Large intestine (tissue), 3 donors: ENCODE measurements at regions not wholly inside any gene's neighbourhood (a gene's known extent, or its start where the extent isn't known, plus 50 kb on each side); places are given as distances from the start of the nearest gene placed in this dataset.

ENCODE experiments used
- DNase-seq, 2 donors: peaks; one replicate each; pipeline versions ENCODE4 v3.0.0 to v3.0.0-alpha.2; 2013
- H3K27ac ChIP-seq: one replicate; pipeline ENCODE4 v1.5.1; 2013; ENCODE audit warnings: low read length
- H3K27me3 ChIP-seq: 2 replicates; pipeline ENCODE4 v1.6.1; 2013; ENCODE audit warnings: low read length; ENCODE audit not compliant: control insufficient read depth, insufficient read depth
- H3K36me3 ChIP-seq: 2 replicates; pipeline ENCODE4 v1.6.1; 2013; ENCODE audit warnings: low read length; ENCODE audit not compliant: control insufficient read depth, insufficient read depth
- H3K4me1 ChIP-seq: one replicate; pipeline ENCODE4 v1.6.1; 2013; ENCODE audit warnings: low read length; ENCODE audit not compliant: control insufficient read depth, insufficient read depth
- H3K4me3 ChIP-seq: one replicate; pipeline ENCODE4 v1.5.1; 2013; ENCODE audit warnings: low read length
- H3K9me3 ChIP-seq: one replicate; pipeline ENCODE4 v1.6.1; 2013; ENCODE audit warnings: mild to moderate bottlenecking, low read depth, low read length, moderate library complexity; ENCODE audit not compliant: control insufficient read depth
- WGBS: methylation state at CpG from one replicate; pipeline ENCODE4 v1.1.5; 2013; ENCODE audit warnings: low lambda C conversion rate; ENCODE audit not compliant: insufficient coverage; 5-methylcytosine and 5-hydroxymethylcytosine counted together

DNA sequence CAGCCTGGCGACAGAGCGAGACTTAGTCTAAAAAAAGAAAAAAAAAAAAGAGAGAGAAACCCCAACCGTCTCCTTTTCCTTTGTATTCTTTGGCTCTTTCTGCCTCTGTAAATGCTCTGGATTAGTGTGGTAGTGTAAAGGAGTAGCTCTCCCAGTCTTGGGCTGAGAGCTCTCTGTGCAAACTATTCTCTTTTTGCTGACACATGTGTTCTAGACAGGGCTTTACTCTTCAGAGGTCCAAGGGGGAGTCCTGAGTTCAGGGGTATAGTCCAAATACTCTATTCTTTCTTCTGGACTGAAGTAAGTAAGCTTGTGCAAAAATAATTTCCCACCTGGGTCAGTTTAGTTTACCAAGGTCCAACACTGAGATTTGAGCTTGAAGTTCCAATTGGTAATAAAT, 183.8 kb upstream of the KCNK2 start:
- Histone ChIP-seq H3K9me3 (no peaks in the 10 kb centered on the region), H3K27me3 (no peaks in the 10 kb centered on the region), H3K4me1 (no peaks in the 10 kb centered on the region), H3K36me3 (no peaks in the 10 kb centered on the region), H3K27ac (no peak overlapping the region), H3K4me3 (no peak overlapping the region)
- DNase-seq, result no peak
- WGBS, result no CpG with 5 or more reads among the region's 3 CpGs

- no peaks in the 10 kb centered on the region for H3K4me1 ChIP-seq
- no peak for DNase-seq
- no peak overlapping the region for H3K27ac ChIP-seq
- H3K36me3 ChIP-seq, result no peaks in the 10 kb centered on the region
- H3K9me3 ChIP-seq, result no peaks in the 10 kb centered on the region
- H3K4me3 ChIP-seq, result no peak overlapping the region
- no peaks in the 10 kb centered on the region for H3K27me3 ChIP-seq
Observed at GRCh38 chr1:214899908-214900460, 182.6 kb upstream of the KCNK2 start.

DNA sequence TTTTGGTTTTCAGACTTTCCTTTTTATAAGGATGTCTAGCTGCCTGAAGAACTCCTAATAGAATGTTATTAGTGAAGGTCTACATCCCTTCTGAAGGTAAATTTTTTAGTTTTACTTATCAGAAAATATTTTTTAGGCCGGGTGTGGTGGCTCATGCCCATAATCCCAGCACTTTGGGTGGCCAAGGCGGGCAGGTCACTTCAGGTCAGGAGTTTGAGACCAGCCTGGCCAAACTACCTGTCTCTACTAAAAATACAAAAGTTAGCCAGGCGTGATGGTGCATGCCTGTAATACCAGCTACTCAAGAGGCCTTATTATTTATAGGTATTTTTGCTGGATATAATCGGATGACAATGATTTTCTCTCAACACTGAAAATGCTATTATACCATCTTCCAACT, 181.9 kb upstream of the KCNK2 start:
- no peak overlapping the region for H3K27ac ChIP-seq
- WGBS, result 50% methylated on average over 1 of the region's 4 CpGs
- no peaks in the 10 kb centered on the region for H3K9me3 ChIP-seq
- no peaks in the 10 kb centered on the region for H3K27me3 ChIP-seq
- no peak for DNase-seq
- H3K36me3 ChIP-seq, result no peaks in the 10 kb centered on the region
- H3K4me3 ChIP-seq, result no peak overlapping the region
- H3K4me1 ChIP-seq, result no peaks in the 10 kb centered on the region

DNA sequence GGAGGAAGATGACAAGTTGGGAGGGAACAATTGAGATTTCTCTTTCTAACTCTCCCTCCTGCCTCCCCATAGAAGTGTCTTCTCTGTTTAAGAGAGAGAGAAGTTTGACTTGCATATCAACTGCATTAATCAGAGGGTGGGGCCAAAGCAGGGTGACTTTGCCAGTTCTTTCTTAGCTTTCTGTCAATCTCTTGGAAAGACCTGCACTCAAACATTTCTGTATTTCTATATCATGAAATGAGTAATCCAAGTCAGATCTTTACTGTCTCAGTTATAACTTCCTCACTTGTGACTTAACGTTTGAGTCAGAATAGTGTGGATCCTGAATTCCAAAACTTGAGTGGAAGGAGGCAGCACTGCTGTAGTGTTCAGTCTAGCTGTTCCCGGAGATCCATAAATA, 180.8 kb upstream of the KCNK2 start:
- WGBS, result 80% methylated on average over 1 of the region's 2 CpGs
- Histone ChIP-seq H3K4me1 (no peaks in the 10 kb centered on the region), H3K4me3 (no peak overlapping the region), H3K36me3 (no peaks in the 10 kb centered on the region), H3K27ac (no peak overlapping the region), H3K9me3 (no peaks in the 10 kb centered on the region), H3K27me3 (no peaks in the 10 kb centered on the region)
- DNase-seq, result no peak

DNA sequence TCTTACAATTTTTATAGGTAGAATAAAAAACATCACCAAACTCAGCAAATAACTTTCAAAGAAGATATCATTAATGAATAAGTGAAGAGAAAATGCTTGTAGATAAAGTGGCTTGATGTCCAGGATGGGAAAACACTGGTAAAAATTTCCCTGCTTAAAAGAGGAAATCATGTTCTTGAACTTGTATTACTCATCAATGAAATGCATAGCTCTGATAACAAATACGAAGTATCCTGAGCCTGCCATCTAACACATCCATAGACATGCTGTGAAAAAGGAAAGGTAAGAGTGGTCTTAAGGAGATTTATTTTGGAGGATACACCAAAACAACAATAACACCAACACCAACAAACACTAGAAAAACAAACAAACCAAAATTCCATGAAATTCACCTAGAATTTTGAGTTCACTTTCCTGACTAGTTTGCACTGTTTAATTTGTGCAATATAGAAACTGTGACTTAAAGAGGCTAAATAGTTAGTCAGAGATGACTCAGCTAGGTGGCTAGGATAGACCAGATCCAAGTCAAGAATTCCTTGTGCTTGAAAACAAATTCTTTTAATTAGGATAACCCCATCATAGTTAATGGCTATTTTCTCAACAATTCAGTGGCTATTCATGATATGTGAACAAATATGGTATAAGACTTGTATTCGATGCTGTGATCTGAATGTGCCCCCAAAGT, 179.8 kb upstream of the KCNK2 start:
- Histone ChIP-seq H3K27me3 (no peaks in the 10 kb centered on the region), H3K4me1 (no peaks in the 10 kb centered on the region), H3K36me3 (no peaks in the 10 kb centered on the region), H3K4me3 (no peak overlapping the region), H3K27ac (no peak overlapping the region), H3K9me3 (no peaks in the 10 kb centered on the region)
- no peak for DNase-seq
- 92% methylated on average over 2 of the region's 2 CpGs for WGBS

DNA sequence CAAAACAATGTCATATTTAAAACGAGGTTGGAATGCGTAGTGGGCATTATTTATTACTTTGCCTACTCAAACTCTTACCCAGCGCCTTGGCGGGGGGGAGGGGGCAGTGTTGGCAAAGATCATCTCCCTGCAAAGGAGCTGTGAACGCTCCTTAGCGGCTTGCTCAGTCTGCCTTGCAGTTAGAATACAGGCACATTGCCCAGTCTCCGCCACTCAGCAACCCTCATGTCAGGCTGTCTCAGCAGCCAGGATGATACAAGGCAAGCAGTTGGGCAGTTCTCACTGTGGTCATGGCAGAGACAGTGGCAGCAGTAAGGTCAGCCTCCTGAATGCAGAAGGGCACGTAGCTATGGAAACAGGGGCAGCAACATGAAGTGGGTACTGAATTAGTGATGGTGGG, 170.4 kb upstream of the KCNK2 start:
- WGBS, result no CpG with 5 or more reads among the region's 8 CpGs
- Histone ChIP-seq H3K4me3 (no peak overlapping the region), H3K9me3 (peaks cover 2% of the 10 kb centered on the region), H3K4me1 (no peaks in the 10 kb centered on the region), H3K36me3 (no peaks in the 10 kb centered on the region), H3K27ac (no peak overlapping the region), H3K27me3 (no peaks in the 10 kb centered on the region)
- DNase-seq, result no peak

GRCh38 chr1:214913966-214914365, 168.6 kb upstream of the KCNK2 start:
- no peaks in the 10 kb centered on the region for H3K36me3 ChIP-seq
- H3K27me3 ChIP-seq, result no peaks in the 10 kb centered on the region
- no peak for DNase-seq

DNA sequence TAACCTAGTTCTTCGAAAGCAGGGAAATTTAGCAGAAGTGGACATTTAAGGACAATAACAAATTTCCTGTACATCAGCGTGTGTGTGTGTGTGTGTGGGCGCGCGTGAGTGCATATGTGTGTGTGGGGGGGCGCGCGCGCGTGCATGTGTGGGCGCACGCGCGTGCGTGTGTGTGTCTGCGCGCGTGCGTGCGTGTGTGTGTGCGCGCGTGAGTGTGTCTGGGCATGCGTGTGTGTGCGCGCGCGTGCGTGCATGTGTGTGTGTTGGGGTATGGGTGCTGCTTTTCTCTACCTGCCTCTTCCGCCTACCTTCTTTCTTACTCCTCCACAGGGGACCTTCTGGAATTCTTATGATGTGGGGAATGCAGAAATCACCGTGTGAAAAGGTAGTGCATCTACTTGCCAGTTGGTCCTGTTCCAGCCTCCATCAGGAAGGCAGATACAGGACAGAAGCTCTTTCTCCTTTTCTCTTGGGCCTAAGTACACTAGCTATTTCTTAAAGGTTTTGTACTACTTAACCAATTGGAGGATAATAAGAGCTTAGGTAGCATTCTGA, 165.4 kb upstream of the KCNK2 start:
- Histone ChIP-seq H3K27ac (no peak overlapping the region), H3K4me1 (no peaks in the 10 kb centered on the region), H3K9me3 (peaks cover 3% of the 10 kb centered on the region), H3K4me3 (no peak overlapping the region), H3K27me3 (no peaks in the 10 kb centered on the region), H3K36me3 (no peaks in the 10 kb centered on the region)
- DNase-seq, result no peak
- WGBS, result 95% methylated on average over 4 of the region's 31 CpGs

More at GRCh38 chr1:214913966-214914365, 168.6 kb upstream of the KCNK2 start:
- H3K9me3 ChIP-seq, result peaks cover 3% of the 10 kb centered on the region
- H3K27ac ChIP-seq, result no peak overlapping the region
- no peak overlapping the region for H3K4me3 ChIP-seq
- WGBS, result no CpG with 5 or more reads among the region's 2 CpGs
- no peaks in the 10 kb centered on the region for H3K4me1 ChIP-seq

- H3K27ac ChIP-seq, result no peak overlapping the region
- no peak overlapping the region for H3K4me3 ChIP-seq
- 33% methylated on average over 1 of the region's 4 CpGs for WGBS
- DNase-seq, result no peak
- H3K27me3 ChIP-seq, result no peaks in the 10 kb centered on the region
- no peaks in the 10 kb centered on the region for H3K4me1 ChIP-seq
- no peaks in the 10 kb centered on the region for H3K36me3 ChIP-seq
- peaks cover 3% of the 10 kb centered on the region for H3K9me3 ChIP-seq
Observed at GRCh38 chr1:214918745-214919144, 163.8 kb upstream of the KCNK2 start.

- H3K9me3 ChIP-seq, result peaks cover 3% of the 10 kb centered on the region
- no peaks in the 10 kb centered on the region for H3K27me3 ChIP-seq
- WGBS, result no CpG with 5 or more reads among the region's 2 CpGs
- H3K27ac ChIP-seq, result no peak overlapping the region
- H3K4me1 ChIP-seq, result no peaks in the 10 kb centered on the region
- H3K4me3 ChIP-seq, result no peak overlapping the region
- H3K36me3 ChIP-seq, result no peaks in the 10 kb centered on the region
- no peak for DNase-seq
Observed at GRCh38 chr1:214920337-214920736, 162.2 kb upstream of the KCNK2 start.
